OCI-M2 (cell line): ENCODE measurements at regions not wholly inside any gene's neighbourhood (a gene's known extent, or its start where the extent isn't known, plus 50 kb on each side); places are given as distances from the start of the nearest gene placed in this dataset.
"Not testable (repeated sequence)": the region's sequence is repeated elsewhere in the genome, so short reads cannot be mapped to it uniquely, and the experiment has no call there.

Experiments used
- DNase-seq: peaks from one replicate; lab custom pipeline; 2025; ENCODE audit not compliant: unreplicated experiment; lab: John Stamatoyannopoulos, UW

- DNase-seq = no peak
These were observed 814.1 kb upstream of the NRXN1 start for GRCh38 chr2:51846018-51846417.

DNA sequence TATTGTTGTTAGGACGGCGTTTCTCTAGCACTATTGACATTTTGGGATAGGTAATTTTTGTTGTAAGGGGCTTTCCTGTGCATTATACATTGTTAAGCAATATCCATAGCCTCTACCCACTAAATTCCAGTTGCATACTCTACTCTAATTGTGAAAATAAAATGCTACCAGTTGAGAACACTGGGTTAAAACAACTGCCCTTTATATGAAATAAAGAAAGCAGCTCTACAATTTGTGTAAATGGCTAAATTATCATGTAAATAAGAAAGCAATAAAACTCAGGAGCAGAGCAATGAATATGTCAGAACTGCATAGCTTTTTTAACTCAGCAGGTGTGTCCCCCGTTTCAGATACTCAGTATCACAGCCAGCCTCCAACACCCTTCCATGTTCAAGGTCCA lies 812.7 kb upstream of the NRXN1 start:
- no peak for DNase-seq

DNA sequence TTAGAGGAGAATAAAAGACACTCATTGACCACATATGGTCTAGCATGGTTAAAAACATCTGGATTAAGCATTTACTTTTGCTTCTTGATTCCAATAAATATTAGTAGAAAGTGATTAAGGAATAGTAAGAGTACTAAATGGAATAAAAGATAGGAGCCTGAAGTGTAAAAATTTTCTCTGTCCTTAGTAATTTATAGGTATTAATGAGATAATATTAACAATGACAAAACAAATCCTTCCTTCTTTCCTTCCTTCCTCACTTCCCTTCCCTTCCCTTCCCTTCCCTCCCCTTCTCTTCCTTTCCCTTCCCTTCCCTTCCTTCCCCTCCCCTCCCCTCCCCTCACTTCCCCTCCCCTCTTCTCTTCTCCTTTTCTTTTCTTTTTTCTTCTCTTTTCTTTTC lies 797.5 kb upstream of the NRXN1 start:
- DNase-seq = no peak

DNA sequence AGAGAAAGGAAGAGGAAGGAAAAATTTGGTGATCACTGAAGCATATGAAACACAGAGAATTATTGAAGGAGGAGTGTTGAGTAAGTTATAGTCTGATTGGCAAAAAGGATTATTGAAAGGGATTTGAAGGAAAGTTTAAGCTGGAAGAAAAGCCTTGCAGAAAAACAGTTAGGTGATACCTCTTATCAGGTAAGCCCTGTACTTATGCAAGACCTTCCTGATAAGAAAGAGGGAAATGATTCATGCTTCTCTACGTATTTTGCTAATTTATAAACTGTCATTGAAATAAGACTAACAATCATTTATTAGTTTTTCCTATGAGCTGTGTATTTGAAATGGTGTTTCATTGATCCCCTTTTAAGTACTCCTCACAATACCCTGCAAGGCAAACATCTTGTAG lies 793.9 kb upstream of the NRXN1 start:
- no peak for DNase-seq

- DNase-seq = no peak
These were observed 781.3 kb upstream of the NRXN1 start for GRCh38 chr2:51813247-51813646.

DNA sequence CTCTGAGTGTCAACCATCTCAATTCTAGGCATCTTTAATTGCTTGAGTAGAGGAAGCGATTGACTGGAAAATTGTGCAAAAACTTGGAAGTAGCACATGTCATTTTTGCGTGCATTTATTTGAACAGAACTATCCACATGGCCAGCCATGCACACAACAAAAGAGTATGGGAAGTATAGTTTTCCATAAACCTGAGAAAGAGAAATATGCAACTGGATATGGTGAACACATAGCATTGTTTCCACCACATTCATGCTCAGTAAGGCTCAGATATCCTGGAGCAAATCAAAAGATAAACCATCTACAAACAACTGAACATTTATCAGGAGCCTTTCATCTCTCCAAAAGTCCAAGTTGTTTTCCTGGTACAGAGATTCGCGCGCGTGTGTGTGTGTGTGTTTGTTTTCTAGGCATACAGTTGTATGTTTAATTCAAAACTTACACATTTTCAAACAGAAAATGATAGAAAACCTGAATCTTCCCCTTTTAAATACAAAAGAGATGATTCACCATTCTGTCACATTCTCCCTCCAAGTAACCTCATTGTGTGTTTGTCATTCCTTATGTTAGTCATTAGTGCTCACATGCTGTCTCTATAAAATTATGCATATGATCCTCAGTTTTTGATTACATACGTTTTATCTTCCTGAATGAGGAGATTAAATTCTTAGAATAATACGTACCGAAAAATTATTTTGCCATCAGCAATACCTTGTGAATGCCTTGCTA lies 780.4 kb upstream of the NRXN1 start:
- no peak for DNase-seq

DNA sequence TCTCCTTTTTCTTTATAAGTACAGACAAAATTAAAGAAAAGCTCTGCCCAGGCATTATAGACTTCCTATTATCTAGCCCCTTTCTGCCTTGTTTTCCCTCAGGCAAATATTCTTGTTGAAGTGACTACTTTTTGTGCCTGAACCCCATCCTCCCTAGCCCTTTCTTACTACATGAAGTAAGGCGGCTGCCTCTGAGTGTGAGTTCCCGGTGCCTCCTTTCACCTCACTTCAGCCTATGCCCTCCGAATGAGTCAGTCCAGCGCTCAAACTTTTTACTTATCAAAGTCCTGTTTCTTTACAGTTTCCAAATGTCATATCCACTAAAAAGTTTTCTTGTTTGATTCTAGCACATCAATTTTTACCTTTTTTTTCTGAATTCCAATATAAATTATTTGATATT lies 778.3 kb upstream of the NRXN1 start:
- DNase-seq = no peak

- DNase-seq = no peak
These were observed 775.3 kb upstream of the NRXN1 start for GRCh38 chr2:51807229-51807628.

DNA sequence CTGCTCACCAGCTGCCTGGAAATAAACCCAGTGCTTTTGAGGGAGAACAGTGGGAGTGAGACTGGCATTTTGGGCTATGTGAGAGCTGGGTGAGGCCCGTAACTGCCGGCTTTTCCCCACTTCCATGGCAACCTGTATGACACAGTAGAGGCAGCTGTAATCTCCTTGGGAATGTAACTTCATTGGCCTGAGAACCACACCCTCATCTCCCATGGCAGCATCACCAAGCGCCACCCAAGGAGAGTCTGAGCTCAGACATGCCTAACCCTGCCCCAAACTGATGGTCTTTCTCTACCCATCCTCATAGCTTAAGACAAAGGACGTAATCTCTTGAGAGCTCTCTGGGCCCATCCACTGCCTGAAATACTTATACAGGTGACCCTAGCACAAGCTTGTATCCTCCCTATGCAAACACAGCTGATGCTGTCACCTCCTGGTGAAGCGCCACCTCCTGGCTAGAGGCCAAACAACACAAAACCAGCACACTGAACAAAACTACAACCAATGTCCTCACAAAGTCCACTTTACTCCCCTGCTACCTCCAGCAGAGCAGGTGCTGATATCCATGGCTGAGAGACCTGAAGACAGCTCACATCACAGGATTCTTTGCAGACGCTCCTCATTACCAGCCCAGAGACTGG lies 763.4 kb upstream of the NRXN1 start:
- DNase-seq = no peak

DNA sequence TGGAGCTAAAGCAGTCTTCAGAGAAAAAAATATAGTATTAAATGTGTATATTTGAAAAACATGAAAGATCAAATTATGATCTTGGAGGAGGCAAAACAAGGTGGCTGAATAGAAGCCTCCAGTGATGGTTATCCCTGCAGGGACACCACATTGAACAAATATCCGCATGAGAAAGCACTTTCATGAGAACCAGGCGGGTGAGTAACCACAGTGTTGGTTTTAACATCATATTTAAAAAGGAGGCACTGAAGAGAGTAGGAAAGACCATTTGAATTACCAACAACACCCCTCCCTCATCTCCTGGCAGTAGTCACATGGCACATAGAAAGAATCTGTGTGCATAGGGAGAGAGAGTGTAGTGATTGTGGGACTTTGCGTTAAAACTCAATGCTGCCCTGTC lies 759.6 kb upstream of the NRXN1 start:
- DNase-seq = no peak

DNA sequence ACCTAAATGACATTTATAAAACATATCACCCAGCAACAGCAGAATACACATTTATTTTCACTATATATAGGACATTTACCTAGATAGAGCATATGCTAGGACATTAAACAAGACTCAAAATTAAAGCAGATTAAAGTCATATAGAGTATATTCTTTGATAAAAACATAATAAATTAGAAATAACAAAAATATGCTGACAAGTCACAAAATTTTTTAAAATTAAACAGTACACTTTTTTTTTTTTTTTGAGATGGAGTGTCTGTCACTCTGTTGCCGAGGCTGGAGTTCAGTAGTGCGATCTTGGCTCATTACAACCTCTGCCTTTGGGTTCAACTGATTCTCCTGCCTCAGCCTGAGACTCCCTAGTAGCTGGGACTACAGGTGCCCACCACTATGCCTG lies 758.9 kb upstream of the NRXN1 start:
- no peak for DNase-seq

- DNase-seq = no peak
These were observed 758.0 kb upstream of the NRXN1 start for GRCh38 chr2:51789918-51790317.

DNA sequence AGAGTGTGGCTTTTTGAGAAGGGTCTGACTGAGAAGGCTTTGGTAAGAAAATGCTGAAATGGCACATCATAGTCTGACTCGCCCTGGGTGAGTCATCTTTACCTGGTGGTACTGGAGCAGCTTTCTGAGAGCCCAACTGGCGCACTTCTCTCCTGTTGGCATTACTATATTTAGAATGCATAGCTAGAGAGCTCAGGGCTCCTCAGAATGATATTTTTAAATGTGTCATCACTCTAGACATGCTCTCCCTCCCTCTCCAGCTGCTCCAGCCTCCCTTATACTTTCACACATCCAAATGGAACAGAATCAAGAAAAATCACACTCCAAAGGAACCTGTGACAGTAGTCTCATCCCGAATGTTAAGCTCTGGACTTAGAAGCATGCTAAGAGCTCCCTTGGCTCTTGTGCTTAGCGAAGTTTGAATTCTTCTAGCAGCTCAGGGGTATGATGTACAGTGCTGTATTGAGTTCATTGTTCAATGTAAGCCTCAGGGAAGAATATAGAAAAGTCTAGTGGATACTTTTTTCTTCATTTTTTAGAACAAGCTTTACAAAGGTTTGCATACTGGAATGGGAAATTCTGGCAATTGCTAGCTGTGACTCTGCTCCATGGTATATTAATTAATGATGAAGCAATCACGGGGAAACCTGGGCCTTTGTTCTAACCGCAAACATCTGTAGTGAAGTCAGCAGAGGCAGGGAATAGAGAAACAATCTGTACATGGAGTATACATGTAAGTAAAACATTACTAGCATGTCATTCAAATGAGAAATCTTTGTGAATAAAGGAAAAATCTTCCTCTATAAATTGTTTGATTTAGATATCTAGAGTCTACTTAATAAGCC lies 751.2 kb upstream of the NRXN1 start:
- DNase-seq = no peak

DNA sequence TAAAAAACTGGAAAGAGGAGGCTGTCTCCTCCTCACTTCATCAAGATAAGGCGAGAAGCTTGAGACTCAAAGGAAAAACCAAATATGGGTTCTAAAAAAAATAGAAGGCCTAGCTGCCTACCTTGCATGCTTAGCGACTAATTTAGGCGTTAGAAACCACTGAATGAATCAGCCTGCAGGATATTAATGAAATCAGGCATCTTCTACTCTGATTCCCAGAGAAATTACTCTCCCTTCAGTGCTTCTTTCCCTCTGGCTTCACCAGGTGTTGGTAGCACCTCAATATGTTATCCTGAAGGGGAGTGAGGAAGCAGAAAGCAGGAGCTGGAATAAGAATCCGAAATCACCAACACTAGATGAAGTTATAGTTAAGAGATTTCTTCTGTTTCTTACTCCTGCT lies 749.8 kb upstream of the NRXN1 start:
- no peak for DNase-seq

DNA sequence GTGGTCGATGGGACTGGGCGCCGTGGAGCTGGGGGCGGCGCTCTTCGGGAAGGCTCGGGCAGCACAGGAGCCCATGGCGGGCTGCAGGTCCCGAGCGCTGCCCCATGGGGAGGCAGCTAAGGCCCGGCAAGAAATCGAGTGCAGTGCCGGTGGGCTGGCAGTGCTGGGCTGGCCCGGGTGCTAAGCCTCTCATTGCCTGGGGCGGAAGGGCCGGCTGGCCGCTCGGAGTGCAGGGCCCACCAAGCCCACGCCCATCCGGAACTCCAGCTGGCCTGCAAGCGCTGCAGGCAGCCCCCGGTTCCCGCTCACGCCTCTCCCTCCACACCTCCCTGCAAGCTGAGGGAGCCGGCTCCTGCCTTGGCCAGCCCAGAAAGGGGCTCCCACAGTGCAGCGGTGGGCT lies 748.4 kb upstream of the NRXN1 start:
- DNase-seq = no peak

GRCh38 chr2:51779723-51780122 lies 747.8 kb upstream of the NRXN1 start:
- DNase-seq = not testable (repeated sequence)

GRCh38 chr2:51778806-51779205 lies 746.9 kb upstream of the NRXN1 start:
- no peak for DNase-seq

DNA sequence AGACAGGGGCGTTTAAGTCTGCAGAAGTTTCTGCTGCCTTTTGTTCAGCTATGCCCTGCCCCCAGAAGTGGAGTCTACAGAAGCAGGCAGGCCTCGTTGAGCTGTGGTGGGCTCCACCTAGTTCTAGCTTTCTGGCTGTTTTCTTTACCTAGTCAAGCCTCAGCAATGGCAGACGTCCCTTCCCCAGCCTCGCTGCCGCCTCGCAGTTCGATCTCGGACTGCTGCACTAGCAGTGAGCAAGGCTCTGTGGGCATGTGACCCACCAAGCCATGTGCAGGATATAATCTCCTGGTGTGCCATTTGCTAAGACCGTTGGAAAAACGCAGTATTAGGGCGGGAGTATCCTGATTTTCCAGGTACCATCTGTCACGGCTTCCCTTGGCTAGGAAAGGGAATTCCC lies 742.7 kb upstream of the NRXN1 start:
- not testable (repeated sequence) for DNase-seq

DNA sequence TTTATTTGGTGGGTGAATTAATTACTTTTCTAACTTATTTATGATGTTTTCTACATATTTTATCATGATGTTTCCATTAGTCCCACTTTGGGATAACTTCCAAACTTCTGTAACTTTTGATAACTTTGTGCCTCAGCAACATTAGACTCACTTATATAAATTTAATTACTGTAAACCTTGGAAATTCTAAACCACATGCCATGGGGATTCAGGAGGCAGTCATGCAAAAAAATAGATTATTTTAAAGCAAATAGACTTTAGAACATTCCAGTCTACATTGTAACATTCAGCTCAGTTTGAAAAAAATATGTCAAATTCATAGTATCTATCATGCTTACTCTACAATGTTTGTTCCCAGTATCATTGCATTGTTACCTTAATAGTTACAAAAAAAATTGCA lies 728.5 kb upstream of the NRXN1 start:
- DNase-seq = no peak

- DNase-seq = no peak
These were observed 726.1 kb upstream of the NRXN1 start for GRCh38 chr2:51758081-51758480.

GRCh38 chr2:51734115-51734514 lies 702.2 kb upstream of the NRXN1 start:
- no peak for DNase-seq

DNA sequence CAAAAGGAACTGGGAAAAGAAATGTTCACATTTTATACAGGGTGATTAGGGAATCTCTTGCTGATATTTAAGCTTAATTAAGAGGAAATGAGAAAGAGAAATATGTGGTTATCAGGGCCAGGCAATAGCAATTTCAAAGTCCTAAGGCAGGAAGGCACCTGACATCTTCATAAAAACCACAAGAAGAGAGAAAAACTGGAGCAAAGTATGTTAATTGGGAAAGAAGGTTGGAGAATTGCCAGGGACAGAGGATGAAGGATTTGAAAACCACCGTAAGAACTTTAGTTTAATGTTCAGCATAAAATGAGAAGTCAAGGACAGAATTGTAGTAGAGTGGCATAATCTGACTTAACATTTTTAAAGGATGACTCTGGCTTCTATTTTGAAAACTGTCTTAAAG lies 691.8 kb upstream of the NRXN1 start:
- no peak for DNase-seq
